ENCODE measurements at regions not wholly inside any gene's neighbourhood (a gene's known extent, or its start where the extent isn't known, plus 50 kb on each side); places are given as distances from the start of the nearest gene placed in this dataset.

DNA sequence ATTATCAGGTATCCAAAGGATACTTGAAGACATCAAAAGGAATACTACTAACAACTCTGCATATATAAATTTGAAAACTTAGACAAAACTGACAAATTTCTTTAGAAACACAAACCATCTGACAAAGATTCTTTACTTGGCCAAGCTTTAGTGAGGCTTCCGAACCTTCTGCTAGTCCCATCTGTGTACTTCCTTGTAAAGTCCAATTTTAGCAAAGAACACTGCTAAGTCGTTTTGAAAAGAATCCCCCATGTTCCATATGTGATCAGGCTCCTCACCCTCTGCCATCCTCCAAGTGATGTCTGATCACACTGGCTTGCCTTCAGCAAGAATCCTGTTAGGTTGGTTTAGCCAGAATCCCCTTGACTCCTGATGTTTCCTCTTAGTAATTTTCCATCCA is 150.0 kb upstream of the ACO1 start:
- H3K27ac Mint-ChIP-seq, result no peak overlapping the region
- H3K4me1 Mint-ChIP-seq, result no peaks in the 10 kb centered on the region
- H3K9me3 Mint-ChIP-seq, result no peaks in the 10 kb centered on the region
- no peak for ATAC-seq (replicated peaks)
- H3K4me3 Mint-ChIP-seq, result no peak overlapping the region
- no peaks in the 10 kb centered on the region for H3K36me3 Mint-ChIP-seq (ENCODE audit: low read depth)
- H3K27me3 Mint-ChIP-seq, result peaks cover 4% of the 10 kb centered on the region

DNA sequence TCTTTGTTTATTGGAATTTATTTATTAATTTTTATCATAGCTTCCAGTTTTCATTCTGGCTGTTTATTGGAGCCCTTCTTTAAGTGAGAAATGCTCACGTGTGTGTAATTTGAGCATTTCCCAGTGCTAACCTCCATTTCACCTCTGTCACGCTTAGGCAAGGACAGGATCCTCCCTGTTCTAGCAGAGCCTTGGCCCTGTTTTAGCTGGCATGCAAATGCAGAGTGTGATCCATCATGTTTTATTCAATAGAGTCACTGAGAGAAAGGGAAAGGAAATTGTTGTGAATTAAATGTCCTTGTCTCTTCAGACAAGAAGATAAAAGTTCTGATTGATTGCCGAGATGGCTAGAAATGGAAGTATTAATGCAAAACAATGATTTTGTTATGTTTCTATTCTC is 137.3 kb upstream of the ACO1 start:
- Mint-ChIP-seq H3K9me3 (no peaks in the 10 kb centered on the region), H3K36me3 (ENCODE audit: low read depth) (no peaks in the 10 kb centered on the region), H3K27me3 (peaks cover 7% of the 10 kb centered on the region), H3K4me1 (no peaks in the 10 kb centered on the region), H3K4me3 (no peak overlapping the region), H3K27ac (no peak overlapping the region)
- no peak for ATAC-seq (replicated peaks)

GRCh38 chr9:32248189-32248712 is 136.2 kb upstream of the ACO1 start:
- no peak overlapping the region for H3K27ac Mint-ChIP-seq

DNA sequence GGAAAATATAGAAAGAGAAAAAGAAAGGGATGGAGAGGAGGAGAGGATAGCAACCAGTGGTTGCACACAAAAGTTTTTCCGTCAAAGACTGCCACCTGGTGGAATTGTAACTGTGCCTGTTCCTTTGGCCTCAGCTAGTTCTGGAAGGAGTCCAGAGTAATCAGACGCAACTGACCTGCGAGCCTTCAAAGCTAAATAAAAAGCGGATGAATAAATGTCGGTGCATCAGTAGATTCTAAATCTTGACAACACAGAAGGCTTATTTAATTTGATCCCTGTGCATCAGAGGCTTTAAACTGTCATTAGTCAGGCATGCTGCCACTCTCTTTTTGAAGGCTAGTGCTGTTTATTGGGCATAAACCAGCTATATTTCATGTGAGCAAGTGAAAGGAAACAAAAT is 132.9 kb upstream of the ACO1 start:
- Mint-ChIP-seq H3K27me3 (peaks cover 12% of the 10 kb centered on the region), H3K4me1 (no peaks in the 10 kb centered on the region), H3K9me3 (no peaks in the 10 kb centered on the region), H3K4me3 (no peak overlapping the region), H3K36me3 (ENCODE audit: low read depth) (no peaks in the 10 kb centered on the region), H3K27ac (no peak overlapping the region)
- peak; percentile 40 for ATAC-seq (replicated peaks)

More at GRCh38 chr9:32248189-32248712, 136.2 kb upstream of the ACO1 start:
- H3K9me3 Mint-ChIP-seq, result no peaks in the 10 kb centered on the region
- H3K4me1 Mint-ChIP-seq, result no peaks in the 10 kb centered on the region
- H3K4me3 Mint-ChIP-seq, result no peak overlapping the region
- ATAC-seq (replicated peaks), result no peak
- peaks cover 7% of the 10 kb centered on the region for H3K27me3 Mint-ChIP-seq
- no peaks in the 10 kb centered on the region for H3K36me3 Mint-ChIP-seq (ENCODE audit: low read depth)

DNA sequence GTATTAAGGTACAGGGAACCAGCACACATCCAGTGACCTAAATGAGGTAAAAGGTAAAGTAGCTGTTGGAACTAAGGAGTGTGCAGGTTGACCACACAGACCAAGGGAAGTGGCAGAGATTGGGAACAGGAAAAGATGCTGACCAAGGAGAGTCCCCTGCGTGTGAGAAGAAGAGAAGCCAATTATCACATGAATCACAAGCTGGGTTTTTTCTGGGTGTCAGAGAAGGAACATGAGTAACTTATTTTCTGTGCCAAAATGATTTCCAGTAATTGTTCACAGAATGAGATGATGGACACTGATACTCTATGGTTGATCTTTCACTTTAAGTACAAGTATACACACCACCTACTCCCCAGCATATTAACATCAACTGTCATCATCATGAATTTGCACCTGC is 130.7 kb upstream of the ACO1 start:
- Mint-ChIP-seq H3K36me3 (ENCODE audit: low read depth) (no peaks in the 10 kb centered on the region), H3K4me3 (no peak overlapping the region), H3K4me1 (no peaks in the 10 kb centered on the region), H3K27me3 (peaks cover 15% of the 10 kb centered on the region), H3K27ac (no peak overlapping the region), H3K9me3 (no peaks in the 10 kb centered on the region)
- ATAC-seq (replicated peaks), result no peak

DNA sequence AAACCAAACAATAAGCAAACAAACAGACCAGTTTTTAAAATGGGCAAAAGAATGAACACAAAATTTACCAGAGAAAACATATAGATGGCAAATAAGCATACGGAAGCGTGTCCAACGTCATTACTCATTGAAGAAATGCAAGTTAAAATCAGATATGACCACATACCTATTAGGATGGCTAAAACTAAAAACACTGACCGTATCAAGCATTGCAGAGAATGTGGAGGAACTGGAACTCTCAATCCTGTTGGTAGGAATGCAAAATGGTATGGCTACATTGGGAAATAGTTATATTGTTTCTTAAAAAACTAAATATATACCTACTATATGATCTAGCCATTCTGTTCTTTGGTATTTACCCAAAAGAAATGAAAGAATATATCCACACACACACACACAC is 129.4 kb upstream of the ACO1 start:
- Mint-ChIP-seq H3K4me1 (no peaks in the 10 kb centered on the region), H3K36me3 (ENCODE audit: low read depth) (no peaks in the 10 kb centered on the region), H3K27ac (no peak overlapping the region), H3K4me3 (no peak overlapping the region), H3K27me3 (peaks cover 15% of the 10 kb centered on the region), H3K9me3 (no peaks in the 10 kb centered on the region)
- no peak for ATAC-seq (replicated peaks)

- H3K9me3 Mint-ChIP-seq, result no peaks in the 10 kb centered on the region
- ATAC-seq (replicated peaks), result no peak
- H3K27me3 Mint-ChIP-seq, result peaks cover 19% of the 10 kb centered on the region
- no peak overlapping the region for H3K27ac Mint-ChIP-seq
- H3K4me3 Mint-ChIP-seq, result no peak overlapping the region
- no peaks in the 10 kb centered on the region for H3K36me3 Mint-ChIP-seq (ENCODE audit: low read depth)
- H3K4me1 Mint-ChIP-seq, result no peaks in the 10 kb centered on the region
Measured at GRCh38 chr9:32258482-32258881, 126.0 kb upstream of the ACO1 start.

- Mint-ChIP-seq H3K9me3 (no peaks in the 10 kb centered on the region), H3K4me1 (no peaks in the 10 kb centered on the region), H3K4me3 (no peak overlapping the region), H3K36me3 (ENCODE audit: low read depth) (no peaks in the 10 kb centered on the region), H3K27me3 (peaks cover 18% of the 10 kb centered on the region), H3K27ac (no peak overlapping the region)
- no peak for ATAC-seq (replicated peaks)
Measured at GRCh38 chr9:32260151-32260862, 124.1 kb upstream of the ACO1 start.

GRCh38 chr9:32264170-32264864 is 120.1 kb upstream of the ACO1 start:
- Mint-ChIP-seq H3K4me1 (no peaks in the 10 kb centered on the region), H3K27ac (no peak overlapping the region), H3K9me3 (no peaks in the 10 kb centered on the region), H3K36me3 (ENCODE audit: low read depth) (no peaks in the 10 kb centered on the region), H3K4me3 (no peak overlapping the region), H3K27me3 (peaks cover 18% of the 10 kb centered on the region)
- ATAC-seq (replicated peaks), result no peak

- no peaks in the 10 kb centered on the region for H3K9me3 Mint-ChIP-seq
- H3K27me3 Mint-ChIP-seq, result peaks cover 18% of the 10 kb centered on the region
- no peak overlapping the region for H3K27ac Mint-ChIP-seq
- no peak overlapping the region for H3K4me3 Mint-ChIP-seq
- no peaks in the 10 kb centered on the region for H3K36me3 Mint-ChIP-seq (ENCODE audit: low read depth)
- H3K4me1 Mint-ChIP-seq, result no peaks in the 10 kb centered on the region
- ATAC-seq (replicated peaks), result no peak
Measured at GRCh38 chr9:32265037-32265436, 119.4 kb upstream of the ACO1 start.

- H3K36me3 Mint-ChIP-seq (ENCODE audit: low read depth), result no peaks in the 10 kb centered on the region
- no peak for ATAC-seq (replicated peaks)
- H3K27me3 Mint-ChIP-seq, result peaks cover 5% of the 10 kb centered on the region
- no peak overlapping the region for H3K27ac Mint-ChIP-seq
- no peak overlapping the region for H3K4me3 Mint-ChIP-seq
- H3K4me1 Mint-ChIP-seq, result no peaks in the 10 kb centered on the region
- no peaks in the 10 kb centered on the region for H3K9me3 Mint-ChIP-seq
Measured at GRCh38 chr9:32278991-32279390, 105.5 kb upstream of the ACO1 start.

DNA sequence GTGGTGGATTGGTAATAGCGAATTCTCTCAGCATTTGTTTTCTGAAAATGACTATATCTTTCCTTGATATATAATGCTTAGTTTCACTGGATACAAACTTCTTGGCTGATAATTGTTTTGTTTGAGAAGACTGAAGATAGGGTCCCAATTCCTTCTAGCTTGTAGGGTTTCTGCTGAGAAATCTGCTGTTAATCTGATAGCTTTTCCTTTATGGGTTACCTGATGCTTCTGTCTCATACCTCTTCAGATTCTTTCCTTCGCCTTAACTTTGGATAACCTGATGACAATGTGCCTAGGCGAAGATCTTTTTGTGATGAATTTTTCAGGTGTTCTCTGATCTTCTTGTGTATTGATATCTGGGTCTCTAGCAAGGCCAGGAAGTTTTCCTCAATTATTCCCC is 94.7 kb upstream of the ACO1 start:
- H3K27me3 Mint-ChIP-seq, result peaks cover 13% of the 10 kb centered on the region
- H3K4me1 Mint-ChIP-seq, result no peaks in the 10 kb centered on the region
- H3K4me3 Mint-ChIP-seq, result no peak overlapping the region
- no peak overlapping the region for H3K27ac Mint-ChIP-seq
- ATAC-seq (replicated peaks), result no peak
- no peaks in the 10 kb centered on the region for H3K9me3 Mint-ChIP-seq
- H3K36me3 Mint-ChIP-seq (ENCODE audit: low read depth), result no peaks in the 10 kb centered on the region

GRCh38 chr9:32291370-32291769 is 93.1 kb upstream of the ACO1 start:
- Mint-ChIP-seq H3K27me3 (peaks cover 19% of the 10 kb centered on the region), H3K4me3 (no peak overlapping the region), H3K36me3 (ENCODE audit: low read depth) (no peaks in the 10 kb centered on the region), H3K9me3 (no peaks in the 10 kb centered on the region), H3K4me1 (no peaks in the 10 kb centered on the region), H3K27ac (no peak overlapping the region)
- no peak for ATAC-seq (replicated peaks)

DNA sequence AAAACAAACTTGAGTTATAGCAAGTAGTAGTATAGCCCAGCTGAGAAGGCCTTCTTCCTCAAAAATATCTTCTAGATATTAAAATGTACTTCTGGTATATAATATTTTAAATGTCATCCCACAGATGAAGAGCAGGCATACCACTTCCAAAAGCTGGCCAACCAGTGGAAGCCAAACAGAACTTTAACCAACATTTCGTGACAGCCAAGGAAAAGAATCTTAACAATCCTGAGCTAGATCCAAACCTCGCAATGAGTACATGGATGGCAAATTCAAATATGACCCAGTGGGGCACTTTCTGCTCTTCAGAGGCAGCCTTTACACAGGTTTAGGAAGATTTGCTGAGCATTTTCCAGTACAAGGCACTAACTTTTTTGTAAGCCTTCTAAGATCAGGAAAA is 91.8 kb upstream of the ACO1 start:
- Mint-ChIP-seq H3K27ac (no peak overlapping the region), H3K9me3 (no peaks in the 10 kb centered on the region)

GRCh38 chr9:32293091-32293490 is 91.4 kb upstream of the ACO1 start:
- peaks cover 30% of the 10 kb centered on the region for H3K27me3 Mint-ChIP-seq

More for the DNA sequence above, 91.8 kb upstream of the ACO1 start:
- Mint-ChIP-seq H3K4me1 (no peaks in the 10 kb centered on the region), H3K36me3 (ENCODE audit: low read depth) (no peaks in the 10 kb centered on the region), H3K4me3 (no peak overlapping the region), H3K27me3 (peaks cover 26% of the 10 kb centered on the region)
- no peak for ATAC-seq (replicated peaks)

More at GRCh38 chr9:32293091-32293490, 91.4 kb upstream of the ACO1 start:
- Mint-ChIP-seq H3K27ac (no peak overlapping the region), H3K4me3 (no peak overlapping the region), H3K9me3 (no peaks in the 10 kb centered on the region), H3K4me1 (no peaks in the 10 kb centered on the region), H3K36me3 (ENCODE audit: low read depth) (no peaks in the 10 kb centered on the region)
- no peak for ATAC-seq (replicated peaks)

Data from activated T-helper 17 cell treated with anti-CD3 and anti-CD28 coated beads, Interleukin-2, amount 50 U/mL, for 72 hours (primary cell).